Heart left ventricle (tissue), 16 donors: ENCODE measurements at regions not wholly inside any gene's neighbourhood (a gene's known extent, or its start where the extent isn't known, plus 50 kb on each side); places are given as distances from the start of the nearest gene placed in this dataset.

Experiments
- ATAC-seq, 4 donors: fragments of 200-7000 bp; cut with Tn5 transposase; one replicate each; pipeline ENCODE4 v1.9.1; 2020 to 2022; ENCODE audit warnings: moderate library complexity in 4 of 4, mild to moderate bottlenecking in 3 of 4, moderate number of reproducible peaks in 1 of 4
- DNase-seq, 5 donors: peaks; one replicate each; pipeline ENCODE4 v3.0.0-alpha.2; 2020
- H3K27ac ChIP-seq, 12 donors: fragments of 200-600 bp; sonication (generic) in 4 of 12; one replicate each; pipeline versions ENCODE4 v1.5.0 to v1.8.0; 2016 to 2022; ENCODE audit warnings: mild to moderate bottlenecking in 2 of 12
- H3K27me3 ChIP-seq, 9 donors: fragments of 200-600 bp; sonication (generic) in 2 of 9; one replicate each; pipeline versions ENCODE4 v1.5.1 to v1.8.0; 2016 to 2022; ENCODE audit warnings: mild to moderate bottlenecking in 3 of 9
- H3K36me3 ChIP-seq, 9 donors: fragments of 200-600 bp; sonication (generic) in 2 of 9; one replicate each; pipeline versions ENCODE4 v1.5.0 to v1.8.0; 2018 to 2022; ENCODE audit warnings: mild to moderate bottlenecking in 2 of 9
- H3K4me1 ChIP-seq, 12 donors: fragments of 200-600 bp; sonication (generic) in 4 of 12; one replicate each; pipeline versions ENCODE4 v1.5.0 to v1.8.0; 2016 to 2022; ENCODE audit warnings: mild to moderate bottlenecking in 3 of 12
- H3K4me3 ChIP-seq, 12 donors: fragments of 200-600 bp; sonication (generic) in 4 of 12; one replicate each; pipeline versions ENCODE4 v1.5.0 to v1.8.0; 2017 to 2022; ENCODE audit warnings: mild to moderate bottlenecking in 9 of 12, moderate library complexity in 4 of 12
- H3K9me3 ChIP-seq, 12 donors: fragments of 200-600 bp; sonication (generic) in 4 of 12; one replicate each; pipeline versions ENCODE4 v1.5.0 to v1.8.0; 2016 to 2022; ENCODE audit warnings: mild to moderate bottlenecking in 1 of 12
- POLR2A ChIP-seq, 2 donors: fragments of 450-650 bp; IDR thresholded peaks; one replicate each; pipeline ENCODE4 v1.6.1; 2017; ENCODE audit warnings: antibody characterized with exemption in 2 of 2, mild to moderate bottlenecking in 2 of 2, moderate library complexity in 2 of 2
- WGBS, 4 donors: extraction: QIAGEN DNeasy Blood & Tissue Kit in 2 of 4; methylation state at CpG; one replicate each; pipeline versions ENCODE4 v1.1.5 to v1.1.7; 2013 to 2018; 5-methylcytosine and 5-hydroxymethylcytosine counted together
- intact Hi-C, 10 donors: fragments of 100-400 bp; cut with DNase I; formaldehyde crosslinking; loops; one replicate each; pipeline versions ENCODE4 v1.11.1 to v1.14.2; 2022
- TF ChIP-seq, protein P1 (sequence below), 12 donors: fragments of 200-600 bp; sonication (generic) in 4 of 12; IDR thresholded peaks; one replicate each; pipeline versions ENCODE4 v1.5.0 to v1.8.0; 2018 to 2022; ENCODE audit warnings: antibody characterized with exemption in 12 of 12, mild to moderate bottlenecking in 5 of 12
- donor health status: ischemic (EF 13 %, LVEDD 7.1; RV severe dilation, severe dysfunction).
- donor health status: healthy with polysubstance abuse.
- donor health status: DM: no; HTN: yes; CAD: no.
- donor health status: DM: no; HTN: no; CAD: no.
- donor health status: ischemic (EF 25% LVEDD 6.9; RV normal size, moderate dysfunction).
- donor health status: ischemic (EF 25% LVEDD 5.7; RV mildly dilated, moderate dysfunction).
- donor health status: healthy.
- donor health status: DM: yes; HTN: yes; CAD: no.
- donor health status: ischemic (EF 35%, LVEDD 5.7; RV mildly dilated, moderate dysfunction).
- donor health status: nonischemic (EF 11% LVEDD 7.7; RV severe dilation, severe dysfunction).
- donor health status: DM: yes; HTN: yes; CAD: no.
- donor health status: PGD.
- donor health status: ischemic (EF 29% LVEDD 5.4; RV normal size, mild dysfunction).
- donor health status: nonischemic (EF 23%, LVEDD 6.1; RV moderate dilation, normal function).

DNA sequence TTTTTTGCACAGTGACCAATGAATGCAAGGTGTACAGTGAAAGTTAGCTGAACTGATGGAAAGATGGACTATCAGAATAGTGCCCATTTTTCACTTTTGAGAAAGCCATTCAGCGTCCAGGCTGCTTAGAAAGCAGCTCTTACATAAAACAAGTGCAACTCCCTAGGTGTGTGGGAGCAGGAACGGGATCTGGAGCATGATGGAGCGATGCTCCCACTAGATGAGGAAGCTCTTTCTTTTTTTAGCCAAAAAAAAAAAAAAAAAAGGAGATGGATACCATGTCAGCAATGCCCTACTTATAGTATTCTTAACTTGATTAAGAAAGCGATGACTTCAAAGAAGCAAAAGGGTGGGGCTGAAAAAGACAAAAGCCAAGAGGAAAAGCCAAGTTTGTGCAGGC, 925.5 kb downstream of the GATA3 start:
- ATAC-seq: no peak
- H3K27me3 ChIP-seq: no peaks in the 10 kb centered on the region
- H3K9me3 ChIP-seq: peaks cover 0 to 7% (median 0%) of the 10 kb centered on the region in 12 donors
- DNase-seq: no peak
- WGBS, 4 donors: 62 to 84% (median 75%) methylated on average over 4 of the region's 4 CpGs
- no peak overlapping the region for H3K4me3 ChIP-seq
- H3K36me3 ChIP-seq: no peaks in the 10 kb centered on the region
- no peak for TF ChIP-seq POLR2A (IDR thresholded peaks at IDR 0.05)
- TF ChIP-seq, protein P1, sequence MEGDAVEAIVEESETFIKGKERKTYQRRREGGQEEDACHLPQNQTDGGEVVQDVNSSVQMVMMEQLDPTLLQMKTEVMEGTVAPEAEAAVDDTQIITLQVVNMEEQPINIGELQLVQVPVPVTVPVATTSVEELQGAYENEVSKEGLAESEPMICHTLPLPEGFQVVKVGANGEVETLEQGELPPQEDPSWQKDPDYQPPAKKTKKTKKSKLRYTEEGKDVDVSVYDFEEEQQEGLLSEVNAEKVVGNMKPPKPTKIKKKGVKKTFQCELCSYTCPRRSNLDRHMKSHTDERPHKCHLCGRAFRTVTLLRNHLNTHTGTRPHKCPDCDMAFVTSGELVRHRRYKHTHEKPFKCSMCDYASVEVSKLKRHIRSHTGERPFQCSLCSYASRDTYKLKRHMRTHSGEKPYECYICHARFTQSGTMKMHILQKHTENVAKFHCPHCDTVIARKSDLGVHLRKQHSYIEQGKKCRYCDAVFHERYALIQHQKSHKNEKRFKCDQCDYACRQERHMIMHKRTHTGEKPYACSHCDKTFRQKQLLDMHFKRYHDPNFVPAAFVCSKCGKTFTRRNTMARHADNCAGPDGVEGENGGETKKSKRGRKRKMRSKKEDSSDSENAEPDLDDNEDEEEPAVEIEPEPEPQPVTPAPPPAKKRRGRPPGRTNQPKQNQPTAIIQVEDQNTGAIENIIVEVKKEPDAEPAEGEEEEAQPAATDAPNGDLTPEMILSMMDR (IDR thresholded peaks at IDR 0.05): no peak
- intact Hi-C loops: no loop called here
- H3K27ac ChIP-seq: no peak overlapping the region
- H3K4me1 ChIP-seq: no peaks in the 10 kb centered on the region

DNA sequence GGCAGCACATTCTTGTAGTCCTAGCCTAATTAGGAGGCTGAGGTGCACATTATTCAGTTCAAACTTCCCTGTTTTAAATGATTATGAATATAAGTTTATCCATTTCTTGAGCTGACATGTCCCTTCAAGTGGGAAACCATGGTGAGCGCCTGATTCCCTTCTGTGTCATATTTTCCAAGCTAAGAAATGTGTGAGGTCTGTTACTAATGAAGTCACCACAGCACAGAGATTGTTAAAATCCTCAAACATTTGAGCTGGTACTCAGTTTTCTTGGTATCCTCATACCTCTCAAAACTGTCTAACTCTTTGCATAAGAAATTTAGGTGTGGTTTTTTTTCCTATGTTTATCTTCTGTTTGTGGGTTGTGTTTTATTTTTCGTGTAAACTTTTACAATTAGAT, 926.8 kb downstream of the GATA3 start:
- intact Hi-C loops: no loop called here
- Histone ChIP-seq H3K4me3 (no peak overlapping the region), H3K27me3 (no peaks in the 10 kb centered on the region), H3K4me1 (no peaks in the 10 kb centered on the region), H3K36me3 (no peaks in the 10 kb centered on the region), H3K9me3 (peaks cover 0 to 7% (median 0%) of the 10 kb centered on the region in 12 donors), H3K27ac (no peak overlapping the region)
- WGBS, 4 donors: 70 to 78% (median 73%) methylated on average over 2 of the region's 2 CpGs
- no peak for TF ChIP-seq POLR2A (IDR thresholded peaks at IDR 0.05)
- TF ChIP-seq, protein P1 (IDR thresholded peaks at IDR 0.05): no peak
- no peak for DNase-seq
- no peak for ATAC-seq

DNA sequence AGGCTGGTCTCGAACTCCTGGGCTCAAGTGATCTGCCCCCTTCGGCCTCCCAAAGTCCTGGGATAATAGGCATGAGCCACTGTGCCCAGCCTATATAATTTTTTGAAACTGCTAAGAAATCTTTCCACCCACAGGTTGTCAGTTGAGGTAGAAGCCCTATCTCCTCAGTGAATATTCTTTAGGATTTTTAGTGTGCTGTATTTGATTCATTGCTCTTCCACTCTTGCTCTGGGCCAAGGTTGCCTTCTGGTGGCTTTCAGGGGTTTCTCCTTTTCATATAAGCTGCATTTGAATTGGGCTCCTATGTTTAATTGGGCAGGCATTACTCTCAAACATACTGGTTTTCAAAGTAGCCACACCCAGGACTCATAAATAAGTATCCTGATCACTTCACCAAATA, 931.2 kb downstream of the GATA3 start:
- intact Hi-C loops: no loop called here
- H3K36me3 ChIP-seq: no peaks in the 10 kb centered on the region
- no peak for ATAC-seq

DNA sequence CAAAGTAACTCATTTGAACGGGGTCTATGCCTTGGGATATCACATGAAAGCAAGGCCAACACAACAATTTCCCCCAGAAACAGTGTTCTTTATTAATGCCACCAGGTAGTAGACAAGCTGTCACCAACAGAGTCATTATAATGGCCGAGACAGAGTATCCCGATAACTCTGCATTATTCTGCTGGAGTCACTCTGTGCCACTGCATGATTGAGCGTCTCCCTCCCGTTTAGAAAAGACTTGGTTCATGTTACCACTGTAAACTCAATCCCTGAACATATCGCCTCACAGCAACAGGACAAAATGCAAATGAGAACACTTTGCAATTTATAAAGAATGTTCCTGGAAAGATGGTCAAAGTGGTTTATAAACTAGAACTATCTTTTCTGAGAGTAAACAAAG, 932.5 kb downstream of the GATA3 start:
- DNase-seq: no peak
- TF ChIP-seq POLR2A (IDR thresholded peaks at IDR 0.05): no peak
- TF ChIP-seq, protein P1 (IDR thresholded peaks at IDR 0.05): no peak
- H3K4me3 ChIP-seq: no peak overlapping the region

More for the DNA sequence above, 931.2 kb downstream of the GATA3 start:
- WGBS, 4 donors: 90 to 97% (median 94%) methylated on average over 2 of the region's 2 CpGs
- Histone ChIP-seq H3K9me3 (peaks cover 0 to 7% (median 0%) of the 10 kb centered on the region in 12 donors), H3K4me1 (no peaks in the 10 kb centered on the region), H3K27me3 (no peaks in the 10 kb centered on the region), H3K4me3 (no peak overlapping the region), H3K27ac (no peak overlapping the region)
- TF ChIP-seq, protein P1 (IDR thresholded peaks at IDR 0.05): no peak
- TF ChIP-seq POLR2A (IDR thresholded peaks at IDR 0.05): no peak
- no peak for DNase-seq

More for the DNA sequence above, 932.5 kb downstream of the GATA3 start:
- H3K27ac ChIP-seq: no peak overlapping the region
- peaks cover 0 to 7% (median 0%) of the 10 kb centered on the region in 12 donors for H3K9me3 ChIP-seq
- whole genome bisulfite sequencing, 4 donors: 78 to 84% (median 80%) methylated on average over 6 of the region's 6 CpGs
- no peaks in the 10 kb centered on the region for H3K27me3 ChIP-seq
- intact Hi-C loops: no loop called here
- H3K4me1 ChIP-seq: no peaks in the 10 kb centered on the region
- H3K36me3 ChIP-seq: no peaks in the 10 kb centered on the region
- ATAC-seq: no peak
